Liver (tissue), 8 donors: ENCODE measurements at regions not wholly inside any gene's neighbourhood (a gene's known extent, or its start where the extent isn't known, plus 50 kb on each side); places are given as distances from the start of the nearest gene placed in this dataset.
A peak's percentile ranks its signal among the peaks of the same experiment; 100 is the strongest.

Experiments used
- DNase-seq: peaks from one replicate; pipeline ENCODE4 v3.0.0-alpha.2; 2017; ENCODE audit warnings: low spot score
- H3K27ac ChIP-seq, 2 donors: one replicate each; pipeline ENCODE4 v1.7.0; 2013; ENCODE audit warnings: inconsistent platforms in 2 of 2, low read length in 2 of 2, control low read depth in 1 of 2, low read depth in 1 of 2, mild to moderate bottlenecking in 1 of 2
- H3K27me3 ChIP-seq, 4 donors: one replicate each; pipeline versions ENCODE4 v1.6.1 to v1.7.0; 2013; ENCODE audit warnings: low read length in 3 of 4, inconsistent platforms in 1 of 4, mild to moderate bottlenecking in 1 of 4, moderate library complexity in 1 of 4; ENCODE audit not compliant: control insufficient read depth in 4 of 4, insufficient read depth in 4 of 4
- H3K36me3 ChIP-seq, 4 donors: one replicate each; pipeline versions ENCODE4 v1.6.1 to v1.7.0; 2013; ENCODE audit warnings: low read length in 3 of 4, mild to moderate bottlenecking in 3 of 4, low read depth in 1 of 4, moderate library complexity in 1 of 4; ENCODE audit not compliant: control insufficient read depth in 4 of 4, insufficient read depth in 3 of 4
- H3K4me1 ChIP-seq, 4 donors: one replicate each; pipeline versions ENCODE4 v1.6.1 to v1.7.0; 2013; ENCODE audit warnings: low read length in 3 of 4, mild to moderate bottlenecking in 3 of 4, moderate library complexity in 1 of 4; ENCODE audit not compliant: control insufficient read depth in 4 of 4, insufficient read depth in 4 of 4
- H3K4me3 ChIP-seq, 3 donors: one replicate each; pipeline versions ENCODE4 v1.6.1 to v1.7.0; 2013; ENCODE audit warnings: low read length in 3 of 3, control low read depth in 1 of 3, low read depth in 1 of 3, mild to moderate bottlenecking in 1 of 3
- H3K9ac ChIP-seq, 2 donors: one replicate each; pipeline ENCODE4 v1.7.0; 2013; ENCODE audit warnings: low read length in 2 of 2, mild to moderate bottlenecking in 2 of 2, moderate library complexity in 2 of 2, control low read depth in 1 of 2, low read depth in 1 of 2
- H3K9me3 ChIP-seq, 4 donors: one replicate each; pipeline versions ENCODE4 v1.6.1 to v1.7.0; 2013; ENCODE audit warnings: low read length in 3 of 4; ENCODE audit not compliant: control insufficient read depth in 4 of 4
- EGR1 ChIP-seq, 2 donors: IDR thresholded peaks; 2 replicates each; pipeline ENCODE4 v1.6.1; 2016 to 2018; ENCODE audit warnings: antibody characterized with exemption in 2 of 2, low read depth in 2 of 2
- FOXA1 ChIP-seq: IDR thresholded peaks from 2 replicates; pipeline ENCODE4 v1.6.1; 2016; ENCODE audit warnings: antibody characterized with exemption
- FOXA2 ChIP-seq: IDR thresholded peaks from 2 replicates; pipeline ENCODE4 v1.6.1; 2016; ENCODE audit warnings: antibody characterized with exemption
- HNF4A ChIP-seq, 2 donors: conservative IDR thresholded peaks; 2 replicates each; pipeline ENCODE4 v1.6.1; 2016; ENCODE audit warnings: antibody characterized with exemption in 2 of 2, mild to moderate bottlenecking in 2 of 2
- HNF4G ChIP-seq: IDR thresholded peaks from 2 replicates; pipeline ENCODE4 v1.6.1; 2016; ENCODE audit warnings: antibody characterized with exemption
- NR2F2 ChIP-seq: IDR thresholded peaks from 2 replicates; pipeline ENCODE4 v1.6.1; 2016; ENCODE audit warnings: antibody characterized with exemption
- RAD21 ChIP-seq, 2 donors: IDR thresholded peaks; 2 replicates each; pipeline ENCODE4 v1.6.1; 2016; ENCODE audit warnings: antibody characterized with exemption in 2 of 2, mild to moderate bottlenecking in 2 of 2
- RXRA ChIP-seq, 2 donors: IDR thresholded peaks; 2 replicates each; pipeline ENCODE4 v1.6.1; 2017 to 2018; ENCODE audit warnings: antibody characterized with exemption in 2 of 2, mild to moderate bottlenecking in 1 of 2
- SP1 ChIP-seq: IDR thresholded peaks from 2 replicates; pipeline ENCODE4 v1.6.1; 2018; ENCODE audit warnings: antibody characterized with exemption, mild to moderate bottlenecking
- TAF1 ChIP-seq: conservative IDR thresholded peaks from 2 replicates; pipeline ENCODE4 v1.6.1; 2016; ENCODE audit warnings: antibody characterized with exemption, mild to moderate bottlenecking
- YY1 ChIP-seq: IDR thresholded peaks from 2 replicates; pipeline ENCODE4 v1.6.1; 2016; ENCODE audit warnings: antibody characterized with exemption, mild to moderate bottlenecking
- WGBS: extraction: QIAGEN DNeasy Blood & Tissue Kit; methylation state at CpG from one replicate; pipeline ENCODE4 v1.1.7; 2013; 5-methylcytosine and 5-hydroxymethylcytosine counted together
- TF ChIP-seq, protein P1 (sequence below): IDR thresholded peaks from 2 replicates; pipeline ENCODE4 v1.6.1; 2016; ENCODE audit warnings: antibody characterized with exemption
- TF ChIP-seq, protein P2 (sequence below): IDR thresholded peaks from 2 replicates; pipeline ENCODE4 v1.6.1; 2016; ENCODE audit warnings: antibody characterized with exemption
- TF ChIP-seq, protein P3 (sequence below): fragments of 150-350 bp; IDR thresholded peaks from 2 replicates; pipeline ENCODE4 v1.5.1; 2017; ENCODE audit warnings: improper control_type of control experiment, low read depth, low read length; ENCODE audit not compliant: missing input control
- donor health status: healthy.
- donor health status: healthy.
- donor health status: healthy.
- donor health status: healthy.
- donor health status: healthy.

DNA sequence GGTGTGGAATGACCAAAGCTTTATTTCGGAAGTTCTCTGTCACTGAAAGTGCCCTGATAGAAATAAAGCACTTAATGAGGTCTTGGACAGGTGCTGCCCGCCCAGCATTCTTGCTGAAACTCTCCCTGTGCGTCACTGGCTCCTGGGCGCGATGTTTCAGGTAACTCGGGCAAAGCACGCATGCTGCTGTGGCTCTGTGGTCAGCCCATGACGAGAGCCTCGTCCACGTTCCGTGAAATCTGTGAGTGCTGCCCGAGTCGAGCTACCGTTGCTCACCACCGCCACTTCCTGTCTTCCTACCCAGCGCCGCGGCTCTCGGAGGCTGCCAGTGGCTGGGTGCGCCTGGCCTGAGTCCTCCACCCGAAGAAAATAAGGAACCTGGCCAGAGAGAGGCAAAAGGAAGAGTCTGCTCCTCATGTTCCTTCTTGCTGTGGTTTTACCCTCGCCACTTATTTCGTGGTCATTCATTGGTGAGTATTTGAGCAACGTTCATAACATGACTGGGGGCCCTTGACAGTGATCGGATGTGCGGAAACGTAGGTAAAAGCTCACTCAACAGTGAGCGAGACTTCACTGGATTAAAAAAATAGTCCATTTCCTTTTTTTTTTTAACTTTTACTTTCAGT lies 95.5 kb downstream of the MAP3K8 start:
- Histone ChIP-seq H3K36me3 (no peaks in the 10 kb centered on the region), H3K4me3 (no peak overlapping the region), H3K4me1 (peaks cover 0 to 4% (median 0%) of the 10 kb centered on the region in 4 donors), H3K27ac (peak overlapping the region; percentile 36 to 37), H3K27me3 (no peaks in the 10 kb centered on the region), H3K9ac (peak overlapping the region in 1 of 2 donors; percentile 42), H3K9me3 (no peaks in the 10 kb centered on the region)
- DNase-seq: peak; percentile 42
- peak; percentile 23 for TF ChIP-seq SP1
- peak in 1 of 2 donors; percentile 22 for TF ChIP-seq RAD21 (IDR thresholded peaks at IDR 0.05)
- TF ChIP-seq, protein P1, sequence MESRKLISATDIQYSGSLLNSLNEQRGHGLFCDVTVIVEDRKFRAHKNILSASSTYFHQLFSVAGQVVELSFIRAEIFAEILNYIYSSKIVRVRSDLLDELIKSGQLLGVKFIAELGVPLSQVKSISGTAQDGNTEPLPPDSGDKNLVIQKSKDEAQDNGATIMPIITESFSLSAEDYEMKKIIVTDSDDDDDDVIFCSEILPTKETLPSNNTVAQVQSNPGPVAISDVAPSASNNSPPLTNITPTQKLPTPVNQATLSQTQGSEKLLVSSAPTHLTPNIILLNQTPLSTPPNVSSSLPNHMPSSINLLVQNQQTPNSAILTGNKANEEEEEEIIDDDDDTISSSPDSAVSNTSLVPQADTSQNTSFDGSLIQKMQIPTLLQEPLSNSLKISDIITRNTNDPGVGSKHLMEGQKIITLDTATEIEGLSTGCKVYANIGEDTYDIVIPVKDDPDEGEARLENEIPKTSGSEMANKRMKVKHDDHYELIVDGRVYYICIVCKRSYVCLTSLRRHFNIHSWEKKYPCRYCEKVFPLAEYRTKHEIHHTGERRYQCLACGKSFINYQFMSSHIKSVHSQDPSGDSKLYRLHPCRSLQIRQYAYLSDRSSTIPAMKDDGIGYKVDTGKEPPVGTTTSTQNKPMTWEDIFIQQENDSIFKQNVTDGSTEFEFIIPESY: no peak
- WGBS: 73% methylated on average over 28 of the region's 28 CpGs

DNA sequence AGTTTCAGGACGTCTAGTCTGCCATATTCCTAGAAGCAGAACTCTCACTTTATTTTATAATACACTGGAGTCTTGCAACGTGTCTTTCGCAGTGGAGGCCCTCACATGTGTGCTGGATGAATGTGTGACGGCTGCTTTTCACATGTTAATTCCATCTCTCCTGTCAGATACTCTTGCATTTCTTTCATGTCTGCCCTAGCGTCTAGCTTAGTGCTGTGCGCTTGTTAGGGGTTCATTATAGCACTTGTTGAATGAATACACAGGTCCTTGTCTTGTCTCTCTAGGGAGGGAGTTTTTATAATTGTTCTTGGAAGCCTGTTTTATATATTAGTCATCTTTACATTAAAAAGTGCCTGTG lies 94.4 kb downstream of the MAP3K8 start:
- peaks cover 0 to 4% (median under 1%) of the 10 kb centered on the region in 4 donors for H3K4me1 ChIP-seq
- no peak overlapping the region for H3K27ac ChIP-seq
- 90% methylated on average over 6 of the region's 6 CpGs for WGBS

DNA sequence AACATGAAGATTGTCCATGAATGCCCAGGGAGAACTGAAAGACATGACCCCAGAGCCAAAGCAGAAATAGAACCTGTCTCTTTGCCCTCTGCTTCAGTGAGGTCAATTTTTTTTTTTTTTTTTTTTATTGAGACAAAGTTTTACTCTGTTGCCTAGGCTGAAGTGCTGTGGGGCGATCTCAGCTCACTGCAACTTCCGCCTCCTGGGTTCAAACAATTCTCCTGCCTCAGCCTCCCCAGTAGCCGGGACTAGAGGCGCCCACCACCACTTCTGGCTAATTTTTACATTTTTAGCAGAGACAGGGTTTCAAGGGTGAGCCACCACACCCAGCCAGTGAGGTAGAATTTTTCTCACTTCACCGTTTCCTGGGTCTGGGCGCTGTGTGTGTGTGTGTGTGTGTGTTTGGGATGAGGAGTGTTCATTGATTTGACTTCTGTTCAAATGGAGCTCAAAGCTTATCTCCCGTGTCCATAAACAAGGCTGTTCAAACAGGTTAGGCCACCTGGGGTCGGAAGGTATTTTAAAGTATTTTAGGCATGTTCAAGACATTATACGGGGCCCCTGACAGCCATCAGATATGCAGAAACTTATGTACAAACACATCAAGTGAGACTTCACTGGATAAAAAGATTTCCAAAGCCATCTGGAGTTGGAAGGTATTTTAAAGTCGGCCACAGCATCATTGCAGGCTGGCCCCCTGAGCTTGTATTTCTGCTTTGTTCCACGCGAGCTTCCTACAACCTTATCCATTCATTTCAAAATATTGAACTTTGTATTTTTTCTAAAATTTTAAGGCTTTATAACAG lies 93.8 kb downstream of the MAP3K8 start:
- no peaks in the 10 kb centered on the region for H3K9me3 ChIP-seq
- H3K4me3 ChIP-seq: no peak overlapping the region
- no peaks in the 10 kb centered on the region for H3K36me3 ChIP-seq
- no peaks in the 10 kb centered on the region for H3K27me3 ChIP-seq
- H3K4me1 ChIP-seq: peaks cover 0 to 4% (median under 1%) of the 10 kb centered on the region in 4 donors
- WGBS: 44% methylated on average over 12 of the region's 12 CpGs
- no peak overlapping the region for H3K27ac ChIP-seq
- TF ChIP-seq YY1 (peak; percentile 42), HNF4G (no peak), RAD21 (IDR thresholded peaks at IDR 0.05) (no peak), FOXA1 (no peak), EGR1 (IDR thresholded peaks at IDR 0.05; ENCODE audit: low read depth in 2 of 2) (no peak), NR2F2 (no peak)
- TF ChIP-seq, protein P2, sequence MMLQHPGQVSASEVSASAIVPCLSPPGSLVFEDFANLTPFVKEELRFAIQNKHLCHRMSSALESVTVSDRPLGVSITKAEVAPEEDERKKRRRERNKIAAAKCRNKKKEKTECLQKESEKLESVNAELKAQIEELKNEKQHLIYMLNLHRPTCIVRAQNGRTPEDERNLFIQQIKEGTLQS: no peak
- TF ChIP-seq, protein P3, sequence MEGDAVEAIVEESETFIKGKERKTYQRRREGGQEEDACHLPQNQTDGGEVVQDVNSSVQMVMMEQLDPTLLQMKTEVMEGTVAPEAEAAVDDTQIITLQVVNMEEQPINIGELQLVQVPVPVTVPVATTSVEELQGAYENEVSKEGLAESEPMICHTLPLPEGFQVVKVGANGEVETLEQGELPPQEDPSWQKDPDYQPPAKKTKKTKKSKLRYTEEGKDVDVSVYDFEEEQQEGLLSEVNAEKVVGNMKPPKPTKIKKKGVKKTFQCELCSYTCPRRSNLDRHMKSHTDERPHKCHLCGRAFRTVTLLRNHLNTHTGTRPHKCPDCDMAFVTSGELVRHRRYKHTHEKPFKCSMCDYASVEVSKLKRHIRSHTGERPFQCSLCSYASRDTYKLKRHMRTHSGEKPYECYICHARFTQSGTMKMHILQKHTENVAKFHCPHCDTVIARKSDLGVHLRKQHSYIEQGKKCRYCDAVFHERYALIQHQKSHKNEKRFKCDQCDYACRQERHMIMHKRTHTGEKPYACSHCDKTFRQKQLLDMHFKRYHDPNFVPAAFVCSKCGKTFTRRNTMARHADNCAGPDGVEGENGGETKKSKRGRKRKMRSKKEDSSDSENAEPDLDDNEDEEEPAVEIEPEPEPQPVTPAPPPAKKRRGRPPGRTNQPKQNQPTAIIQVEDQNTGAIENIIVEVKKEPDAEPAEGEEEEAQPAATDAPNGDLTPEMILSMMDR: no peak
- H3K9ac ChIP-seq: peak overlapping the region in 1 of 2 donors; percentile 39
- DNase-seq: peak; percentile 51

More for the DNA sequence above, 94.4 kb downstream of the MAP3K8 start:
- Histone ChIP-seq H3K9ac (no peak overlapping the region), H3K36me3 (no peaks in the 10 kb centered on the region), H3K4me3 (no peak overlapping the region), H3K9me3 (no peaks in the 10 kb centered on the region), H3K27me3 (no peaks in the 10 kb centered on the region)
- TF ChIP-seq EGR1 (IDR thresholded peaks at IDR 0.05; ENCODE audit: low read depth in 2 of 2) (no peak), SP1 (no peak), TAF1 (no peak), RXRA (IDR thresholded peaks at IDR 0.05) (no peak), HNF4A (conservative IDR thresholded peaks at IDR 0.05) (no peak), FOXA2 (no peak)
- TF ChIP-seq, protein P1: no peak
- no peak for DNase-seq
